ENCODE measurements at regions not wholly inside any gene's neighbourhood (a gene's known extent, or its start where the extent isn't known, plus 50 kb on each side); places are given as distances from the start of the nearest gene placed in this dataset.
"Not testable (repeated sequence)": the region's sequence is repeated elsewhere in the genome, so short reads cannot be mapped to it uniquely, and the experiment has no call there.

GRCh38 chr9:93886911-93887310 is 68.2 kb downstream of the BARX1 start:
- DNase-seq (peak in 2 of 5 donors; percentile 8 to 27), FAIRE-seq (no peak)
- intact Hi-C loops (cut with DNase I), result no loop called here
- no peaks in the 10 kb centered on the region for H3K9me3 ChIP-seq (ENCODE audit: control insufficient read depth in 2 of 3, insufficient read depth in 1 of 3, low read length in 3 of 3)
- no peak overlapping the region for H3K27ac ChIP-seq (ENCODE audit: low read depth in 2 of 2, low read length in 2 of 2)
- H3K4me3 ChIP-seq (ENCODE audit: low read length in 3 of 3), result no peak overlapping the region
- no peaks in the 10 kb centered on the region for H3K4me1 ChIP-seq (ENCODE audit: control insufficient read depth in 2 of 3, insufficient read depth in 2 of 3, low read depth in 1 of 3, low read length in 3 of 3)
- H3K27me3 ChIP-seq (ENCODE audit: control insufficient read depth, insufficient read depth, low read length), result no peaks in the 10 kb centered on the region
- no peaks in the 10 kb centered on the region for H3K36me3 ChIP-seq (ENCODE audit: control insufficient read depth in 2 of 3, insufficient read depth in 3 of 3, low read length in 3 of 3)
- no peak for TF ChIP-seq CTCF (IDR thresholded peaks at IDR 0.05; ENCODE audit: borderline replicate concordance, extremely low read depth, insufficient read depth)
- H3K9ac ChIP-seq (ENCODE audit: low read length in 3 of 3), result no peak overlapping the region

GRCh38 chr9:93884808-93885207 is 70.3 kb downstream of the BARX1 start:
- no peak for FAIRE-seq
- no peak for TF ChIP-seq CTCF (IDR thresholded peaks at IDR 0.05; ENCODE audit: borderline replicate concordance, extremely low read depth, insufficient read depth)

GRCh38 chr9:93879662-93880407 is 75.3 kb downstream of the BARX1 start:
- H3K36me3 ChIP-seq (ENCODE audit: control insufficient read depth in 2 of 3, insufficient read depth in 3 of 3, low read length in 3 of 3); H3K9me3 ChIP-seq (ENCODE audit: control insufficient read depth in 2 of 3, insufficient read depth in 1 of 3, low read length in 3 of 3); H3K4me3 ChIP-seq (ENCODE audit: low read length in 3 of 3); H3K27ac ChIP-seq (ENCODE audit: low read depth in 2 of 2, low read length in 2 of 2); H3K9ac ChIP-seq (ENCODE audit: low read length in 3 of 3); FAIRE-seq; H3K27me3 ChIP-seq (ENCODE audit: control insufficient read depth, insufficient read depth, low read length); H3K4me1 ChIP-seq (ENCODE audit: control insufficient read depth in 2 of 3, insufficient read depth in 2 of 3, low read depth in 1 of 3, low read length in 3 of 3); intact Hi-C loops (cut with DNase I): not testable (repeated sequence)
- DNase-seq, result peak in 2 of 5 donors; percentile 18 to 51

More at GRCh38 chr9:93884808-93885207, 70.3 kb downstream of the BARX1 start:
- Histone ChIP-seq H3K4me3 (ENCODE audit: low read length in 3 of 3) (no peak overlapping the region), H3K9me3 (ENCODE audit: control insufficient read depth in 2 of 3, insufficient read depth in 1 of 3, low read length in 3 of 3) (no peaks in the 10 kb centered on the region), H3K36me3 (ENCODE audit: control insufficient read depth in 2 of 3, insufficient read depth in 3 of 3, low read length in 3 of 3) (no peaks in the 10 kb centered on the region), H3K27me3 (ENCODE audit: control insufficient read depth, insufficient read depth, low read length) (no peaks in the 10 kb centered on the region), H3K9ac (ENCODE audit: low read length in 3 of 3) (no peak overlapping the region), H3K4me1 (ENCODE audit: control insufficient read depth in 2 of 3, insufficient read depth in 2 of 3, low read depth in 1 of 3, low read length in 3 of 3) (no peaks in the 10 kb centered on the region), H3K27ac (ENCODE audit: low read depth in 2 of 2, low read length in 2 of 2) (no peak overlapping the region)
- intact Hi-C loops (cut with DNase I), result no loop called here
- DNase-seq, result no peak

GRCh38 chr9:93875330-93875729 is 79.8 kb downstream of the BARX1 start:
- no peak overlapping the region for H3K9ac ChIP-seq (ENCODE audit: low read length in 3 of 3)
- FAIRE-seq (no peak), DNase-seq (no peak)
- H3K27ac ChIP-seq (ENCODE audit: low read depth in 2 of 2, low read length in 2 of 2), result no peak overlapping the region
- no peak for TF ChIP-seq CTCF (IDR thresholded peaks at IDR 0.05; ENCODE audit: borderline replicate concordance, extremely low read depth, insufficient read depth)
- peaks cover 0 to 20% (median 4%) of the 10 kb centered on the region in 3 donors for H3K9me3 ChIP-seq (ENCODE audit: control insufficient read depth in 2 of 3, insufficient read depth in 1 of 3, low read length in 3 of 3)
- intact Hi-C loops (cut with DNase I), result no loop called here
- H3K4me3 ChIP-seq (ENCODE audit: low read length in 3 of 3), result no peak overlapping the region
- no peaks in the 10 kb centered on the region for H3K27me3 ChIP-seq (ENCODE audit: control insufficient read depth, insufficient read depth, low read length)
- no peaks in the 10 kb centered on the region for H3K4me1 ChIP-seq (ENCODE audit: control insufficient read depth in 2 of 3, insufficient read depth in 2 of 3, low read depth in 1 of 3, low read length in 3 of 3)
- no peaks in the 10 kb centered on the region for H3K36me3 ChIP-seq (ENCODE audit: control insufficient read depth in 2 of 3, insufficient read depth in 3 of 3, low read length in 3 of 3)

Data from kidney (tissue), 13 donors.